MG63 (cell line): ENCODE measurements at regions not wholly inside any gene's neighbourhood (a gene's known extent, or its start where the extent isn't known, plus 50 kb on each side); places are given as distances from the start of the nearest gene placed in this dataset.
"Not testable (repeated sequence)": the region's sequence is repeated elsewhere in the genome, so short reads cannot be mapped to it uniquely, and the experiment has no call there.

ENCODE experiments used
- DNase-seq: peaks from one replicate; pipeline ENCODE4 v3.0.0-alpha.2; 2020
- H3K27me3 ChIP-seq: fragments of 250-450 bp; sonication (Bioruptor Pico); 2 replicates; pipeline ENCODE4 v1.5.1; 2020; ENCODE audit warnings: mild to moderate bottlenecking, moderate library complexity
- H3K36me3 ChIP-seq: fragments of 250-450 bp; sonication (Bioruptor Pico); 2 replicates; pipeline ENCODE4 v1.5.1; 2020; ENCODE audit warnings: mild to moderate bottlenecking, moderate library complexity
- H3K4me3 ChIP-seq: fragments of 250-450 bp; sonication (Bioruptor Pico); 2 replicates; pipeline ENCODE4 v1.5.1; 2020; ENCODE audit warnings: mild to moderate bottlenecking, moderate library complexity
- H3K9me3 ChIP-seq: fragments of 250-450 bp; sonication (Bioruptor Pico); 2 replicates; pipeline ENCODE4 v1.5.1; 2020; ENCODE audit warnings: mild to moderate bottlenecking, moderate library complexity

GRCh38 chr11:122207921-122208764, 92.1 kb upstream of the BLID start:
- Histone ChIP-seq H3K4me3 (no peak overlapping the region), H3K36me3 (no peaks in the 10 kb centered on the region)
- peak; percentile 53 for DNase-seq

GRCh38 chr11:122207505-122207904, 91.5 kb upstream of the BLID start:
- Histone ChIP-seq H3K4me3 (no peak overlapping the region), H3K36me3 (no peaks in the 10 kb centered on the region), H3K27me3 (no peaks in the 10 kb centered on the region), H3K9me3 (no peaks in the 10 kb centered on the region)
- peak; percentile 41 for DNase-seq

More at GRCh38 chr11:122207921-122208764, 92.1 kb upstream of the BLID start:
- no peaks in the 10 kb centered on the region for H3K9me3 ChIP-seq
- no peaks in the 10 kb centered on the region for H3K27me3 ChIP-seq

GRCh38 chr11:122205036-122205435, 89.0 kb upstream of the BLID start:
- Histone ChIP-seq H3K9me3 (no peaks in the 10 kb centered on the region), H3K36me3 (peaks cover 4% of the 10 kb centered on the region; the same call in 1 of the 2 replicates), H3K27me3 (no peaks in the 10 kb centered on the region), H3K4me3 (no peak overlapping the region)
- no peak for DNase-seq

GRCh38 chr11:122204206-122204605, 88.2 kb upstream of the BLID start:
- peaks cover 8% of the 10 kb centered on the region for H3K36me3 ChIP-seq
- no peaks in the 10 kb centered on the region for H3K9me3 ChIP-seq
- H3K4me3 ChIP-seq: no peak overlapping the region
- no peak for DNase-seq
- no peaks in the 10 kb centered on the region for H3K27me3 ChIP-seq

GRCh38 chr11:122202951-122203456, 87.0 kb upstream of the BLID start:
- no peaks in the 10 kb centered on the region for H3K27me3 ChIP-seq
- H3K4me3 ChIP-seq: peak overlapping the region; percentile 51
- DNase-seq: peak; percentile 73

GRCh38 chr11:122202161-122202950, 86.3 kb upstream of the BLID start:
- Histone ChIP-seq H3K9me3 (no peaks in the 10 kb centered on the region), H3K4me3 (peak overlapping the region; percentile 51), H3K36me3 (peaks cover 12% of the 10 kb centered on the region), H3K27me3 (no peaks in the 10 kb centered on the region)
- DNase-seq: peak; percentile 82

More at GRCh38 chr11:122202951-122203456, 87.0 kb upstream of the BLID start:
- no peaks in the 10 kb centered on the region for H3K9me3 ChIP-seq
- H3K36me3 ChIP-seq: peaks cover 12% of the 10 kb centered on the region

- H3K9me3 ChIP-seq: no peaks in the 10 kb centered on the region
- no peaks in the 10 kb centered on the region for H3K27me3 ChIP-seq
- peaks cover 15% of the 10 kb centered on the region for H3K36me3 ChIP-seq
- DNase-seq: no peak
- H3K4me3 ChIP-seq: peak overlapping the region; percentile 51
Measured at GRCh38 chr11:122201106-122201505, 85.1 kb upstream of the BLID start.

GRCh38 chr11:122199661-122200060, 83.6 kb upstream of the BLID start:
- Histone ChIP-seq H3K27me3 (no peaks in the 10 kb centered on the region), H3K4me3 (no peak overlapping the region), H3K9me3 (no peaks in the 10 kb centered on the region), H3K36me3 (peaks cover 18% of the 10 kb centered on the region)
- no peak for DNase-seq

- Histone ChIP-seq H3K36me3 (peaks cover 19% of the 10 kb centered on the region), H3K4me3 (no peak overlapping the region), H3K27me3 (no peaks in the 10 kb centered on the region), H3K9me3 (no peaks in the 10 kb centered on the region)
- no peak for DNase-seq
Measured at GRCh38 chr11:122198291-122198983, 82.4 kb upstream of the BLID start.

- Histone ChIP-seq H3K27me3 (no peaks in the 10 kb centered on the region), H3K4me3 (no peak overlapping the region), H3K36me3 (peaks cover 19% of the 10 kb centered on the region), H3K9me3 (no peaks in the 10 kb centered on the region)
- peak; percentile 93 for DNase-seq
Measured at GRCh38 chr11:122197066-122197987, 81.3 kb upstream of the BLID start.

- Histone ChIP-seq H3K36me3 (peaks cover 31% of the 10 kb centered on the region), H3K4me3 (no peak overlapping the region), H3K9me3 (no peaks in the 10 kb centered on the region), H3K27me3 (no peaks in the 10 kb centered on the region)
- no peak for DNase-seq
Measured at GRCh38 chr11:122195790-122196189, 79.8 kb upstream of the BLID start.

- peak; percentile 66 for DNase-seq
- H3K27me3 ChIP-seq, H3K9me3 ChIP-seq, H3K4me3 ChIP-seq: not testable (repeated sequence)
- H3K36me3 ChIP-seq: peaks cover 29% of the 10 kb centered on the region
Measured at GRCh38 chr11:122193881-122194480, 78.0 kb upstream of the BLID start.

GRCh38 chr11:122193457-122193856, 77.4 kb upstream of the BLID start:
- Histone ChIP-seq H3K9me3 (no peaks in the 10 kb centered on the region), H3K4me3 (no peak overlapping the region), H3K36me3 (peaks cover 28% of the 10 kb centered on the region), H3K27me3 (no peaks in the 10 kb centered on the region)
- DNase-seq: no peak

GRCh38 chr11:122192634-122193255, 76.7 kb upstream of the BLID start:
- Histone ChIP-seq H3K9me3 (no peaks in the 10 kb centered on the region), H3K27me3 (no peaks in the 10 kb centered on the region)
- DNase-seq: peak; percentile 48

GRCh38 chr11:122190768-122191167, 74.8 kb upstream of the BLID start:
- no peak for DNase-seq
- Histone ChIP-seq H3K9me3 (peaks cover 8% of the 10 kb centered on the region), H3K36me3 (peaks cover 41% of the 10 kb centered on the region), H3K4me3 (no peak overlapping the region), H3K27me3 (no peaks in the 10 kb centered on the region)

More at GRCh38 chr11:122192634-122193255, 76.7 kb upstream of the BLID start:
- H3K4me3 ChIP-seq: no peak overlapping the region
- H3K36me3 ChIP-seq: peaks cover 36% of the 10 kb centered on the region
